ENCODE measurements at regions not wholly inside any gene's neighbourhood (a gene's known extent, or its start where the extent isn't known, plus 50 kb on each side); places are given as distances from the start of the nearest gene placed in this dataset.

- Histone ChIP-seq H3K9me2 (ENCODE audit: insufficient read depth) (no peaks in the 10 kb centered on the region), H3K79me2 (ENCODE audit: insufficient read depth, low read length) (no peaks in the 10 kb centered on the region), H3K27ac (ENCODE audit: low read depth, low read length) (no peak overlapping the region), H2AFZ (ENCODE audit: low read depth, low read length, poor library complexity, severe bottlenecking) (no peak overlapping the region), H3K36me3 (ENCODE audit: control insufficient read depth in 1 of 2, insufficient read depth in 2 of 2, low read length in 2 of 2) (no peaks in the 10 kb centered on the region), H3K27me3 (ENCODE audit: insufficient read depth, low read length) (no peaks in the 10 kb centered on the region), H4K20me1 (ENCODE audit: insufficient read depth) (no peaks in the 10 kb centered on the region), H3K9ac (ENCODE audit: low read length) (no peak overlapping the region), H3K4me1 (ENCODE audit: control insufficient read depth in 1 of 2, insufficient read depth in 2 of 2, low read length in 2 of 2) (no peaks in the 10 kb centered on the region), H3K4me3 (replicated peaks in 1 of 2; ENCODE audit: low read depth in 1 of 2, low read length in 2 of 2) (no peak overlapping the region), H3K4me2 (ENCODE audit: low read length) (no peak overlapping the region), H3K9me3 (ENCODE audit: control insufficient read depth in 1 of 2, insufficient read depth in 1 of 2, low read depth in 1 of 2, low read length in 2 of 2) (no peaks in the 10 kb centered on the region)
- CTCF ChIA-PET = interaction anchor here (4.1 kb wide), 1 partner anchor 24 kb away, joined by 15 read pairs; no protein-coding TSS in a partner anchor
- POLR2A ChIA-PET = no interaction called here
- TF ChIP-seq YY1 (IDR thresholded peaks at IDR 0.05; ENCODE audit: extremely low read depth, insufficient replicate concordance, low read depth, low read length) (no peak), RAD21 (IDR thresholded peaks at IDR 0.05; ENCODE audit: low read depth) (no peak), ZNF274 (IDR thresholded peaks at IDR 0.05; ENCODE audit: low read depth, low read length) (no peak), ZBTB33 (IDR thresholded peaks at IDR 0.05; ENCODE audit: extremely low read depth, insufficient replicate concordance, low read length) (no peak), ATF3 (IDR thresholded peaks at IDR 0.05) (no peak), ZFX (IDR thresholded peaks at IDR 0.05) (no peak), POLR2AphosphoS5 (IDR thresholded peaks at IDR 0.05; ENCODE audit: low read depth, low read length) (no peak), FOSL1 (IDR thresholded peaks at IDR 0.05; ENCODE audit: low read depth) (no peak), CBX3 (IDR thresholded peaks at IDR 0.05; ENCODE audit: low read depth) (no peak), CEBPB (IDR thresholded peaks at IDR 0.05; ENCODE audit: low read depth) (no peak), POLR2A (IDR thresholded peaks at IDR 0.05; ENCODE audit: borderline replicate concordance, extremely low read depth, insufficient read depth, insufficient read length) (no peak), EZH2 (IDR thresholded peaks at IDR 0.05) (no peak), SP1 (IDR thresholded peaks at IDR 0.05; ENCODE audit: low read depth) (no peak), SRF (IDR thresholded peaks at IDR 0.05; ENCODE audit: low read depth) (no peak), JUND (IDR thresholded peaks at IDR 0.05) (no peak), TCF7L2 (IDR thresholded peaks at IDR 0.05; ENCODE audit: borderline replicate concordance, extremely low read depth, insufficient read depth, insufficient read length) (no peak), EZH2phosphoT487 (IDR thresholded peaks at IDR 0.05; ENCODE audit: borderline replicate concordance) (no peak), SIN3A (IDR thresholded peaks at IDR 0.05; ENCODE audit: low read depth) (no peak)
- intact Hi-C loops (cut with micrococcal nuclease) = no loop called here
- no TSS peak for BruUV-seq (replicated peaks)
- RAD21 ChIA-PET (ENCODE audit: low non-redundant PET in 1 of 2, low total read pairs in 2 of 2, uncharacterized antibody in 2 of 2, unreplicated experiment in 2 of 2) = no interaction called here
- DNase-seq (ENCODE audit: low read depth, low spot score) (no peak), ATAC-seq (no peak)
These were observed 526.1 kb upstream of the MARCKS start for GRCh38 chr6:113331021-113331420.
